GM12892 (cell line): ENCODE measurements at regions not wholly inside any gene's neighbourhood (a gene's known extent, or its start where the extent isn't known, plus 50 kb on each side); places are given as distances from the start of the nearest gene placed in this dataset.

Experiments
- POLR2A ChIP-seq: IDR thresholded peaks from 2 replicates; pipeline ENCODE4 v1.6.1; 2011; ENCODE audit warnings: low read depth, low read length, control low read depth
- TAF1 ChIP-seq: IDR thresholded peaks from 2 replicates; pipeline ENCODE4 v1.6.1; 2011; ENCODE audit warnings: low read depth, mild to moderate bottlenecking, control low read depth, low read length, borderline replicate concordance

- TF ChIP-seq POLR2A (no peak), TAF1 (no peak)
Observed at GRCh38 chr2:176628438-176628837, 359.2 kb downstream of the MTX2 start.
